ENCODE measurements at regions not wholly inside any gene's neighbourhood (a gene's known extent, or its start where the extent isn't known, plus 50 kb on each side); places are given as distances from the start of the nearest gene placed in this dataset.
A peak's percentile ranks its signal among the peaks of the same experiment; 100 is the strongest.
"Not testable (repeated sequence)": the region's sequence is repeated elsewhere in the genome, so short reads cannot be mapped to it uniquely, and the experiment has no call there.

- DNase-seq, result no peak
Observed at GRCh38 chr6:138666636-138667035, 106.9 kb upstream of the CCDC28A start.

- DNase-seq, result no peak
Observed at GRCh38 chr6:138667408-138667807, 106.2 kb upstream of the CCDC28A start.

DNA sequence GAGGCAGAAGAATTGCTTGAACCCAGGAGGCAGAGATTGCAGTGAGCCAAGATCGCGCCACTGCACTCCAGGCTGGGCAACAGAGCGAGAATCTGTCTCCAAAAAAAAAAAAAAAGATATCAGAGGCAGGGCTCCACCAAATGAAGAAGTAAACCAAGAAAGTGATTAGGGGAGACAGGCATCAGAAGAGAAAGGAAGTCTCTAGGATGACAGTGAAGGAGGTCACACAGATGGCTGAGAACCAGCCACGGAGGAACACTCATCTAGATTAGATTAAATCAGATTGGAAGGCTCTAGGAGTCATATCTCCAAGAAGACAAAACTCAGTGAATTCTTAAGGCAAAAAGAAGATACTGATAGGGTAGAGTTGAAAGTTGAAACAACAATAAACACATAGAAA is 102.2 kb upstream of the CCDC28A start:
- no peak for DNase-seq

GRCh38 chr6:138673346-138674014 is 100.1 kb upstream of the CCDC28A start:
- peak; percentile 78 to 87 for DNase-seq

DNA sequence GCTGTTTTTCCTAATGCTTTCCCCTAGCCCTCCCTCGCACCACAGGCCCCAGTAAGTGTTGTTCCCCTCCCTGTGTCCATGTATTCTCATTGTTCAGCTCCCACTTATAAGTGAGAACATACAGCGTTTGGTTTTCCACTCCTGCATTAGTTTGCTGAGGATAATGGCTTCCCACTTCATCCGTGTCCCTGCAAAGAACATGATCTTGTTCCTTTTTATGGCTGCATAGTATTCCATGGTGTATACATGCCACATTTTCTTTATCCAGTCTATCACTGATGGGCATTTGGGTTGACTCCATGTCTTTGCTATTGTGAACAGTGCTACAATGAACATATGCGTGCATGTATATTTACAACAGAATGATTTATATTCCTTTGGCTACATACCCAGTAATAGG is 99.1 kb upstream of the CCDC28A start:
- not testable (repeated sequence) for DNase-seq

GRCh38 chr6:138677538-138677937 is 96.0 kb upstream of the CCDC28A start:
- no peak for DNase-seq

DNA sequence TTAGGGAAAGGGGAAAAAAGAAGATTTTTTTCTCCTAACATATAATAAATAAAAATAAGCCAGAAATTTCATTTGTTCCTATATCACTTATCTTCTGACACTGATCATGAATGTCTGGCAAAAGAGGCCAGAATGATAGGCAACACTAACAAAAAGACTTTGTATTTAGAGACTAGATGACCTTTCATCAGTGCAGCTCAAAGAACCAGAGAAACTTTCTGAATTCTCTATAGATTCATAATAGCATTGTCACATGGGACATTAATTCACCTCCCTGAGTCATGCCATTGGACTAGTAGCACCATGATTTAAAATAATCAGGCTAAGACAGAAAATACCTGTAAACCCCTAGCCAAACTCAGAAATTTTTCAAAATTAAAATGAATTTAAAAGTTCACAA is 95.4 kb upstream of the CCDC28A start:
- DNase-seq, result no peak

DNA sequence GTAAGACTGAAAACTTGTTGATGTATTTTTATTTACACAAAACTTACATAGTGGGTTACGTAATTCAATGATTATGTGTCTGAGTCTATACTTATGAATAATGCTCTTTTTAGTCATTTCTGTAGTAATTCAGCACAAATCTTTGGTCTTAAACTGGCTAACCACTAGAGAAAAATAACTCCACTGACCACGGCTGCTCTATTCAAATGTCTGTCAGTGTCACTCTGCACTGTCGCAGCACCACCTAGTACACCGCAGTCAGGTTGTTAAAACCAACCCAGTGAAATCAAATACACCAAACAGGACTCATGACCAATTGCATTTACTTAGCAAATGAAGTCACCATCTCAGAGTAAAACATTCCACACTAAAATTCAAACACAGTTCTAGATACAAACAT is 93.5 kb upstream of the CCDC28A start:
- no peak for DNase-seq

DNA sequence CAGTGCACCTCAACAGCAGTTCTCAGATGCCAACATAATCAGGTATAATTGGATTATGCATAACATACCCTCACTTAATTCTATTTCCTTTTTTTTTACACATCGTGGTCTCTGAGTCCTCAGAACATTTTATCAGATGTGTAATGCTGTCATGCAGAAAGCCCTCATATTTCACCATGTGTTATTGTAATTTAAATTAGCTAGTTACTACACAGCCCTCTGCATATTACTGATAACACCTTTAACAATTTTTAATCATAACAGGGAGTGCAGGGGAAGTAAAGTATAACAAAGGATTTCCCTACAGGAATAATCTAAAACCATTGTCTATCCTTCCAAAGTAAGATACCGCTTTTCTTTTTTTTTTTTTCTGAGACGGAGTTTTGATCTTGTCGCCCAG is 91.9 kb upstream of the CCDC28A start:
- no peak for DNase-seq

GRCh38 chr6:138682704-138683527 is 90.7 kb upstream of the CCDC28A start:
- DNase-seq, result no peak

DNA sequence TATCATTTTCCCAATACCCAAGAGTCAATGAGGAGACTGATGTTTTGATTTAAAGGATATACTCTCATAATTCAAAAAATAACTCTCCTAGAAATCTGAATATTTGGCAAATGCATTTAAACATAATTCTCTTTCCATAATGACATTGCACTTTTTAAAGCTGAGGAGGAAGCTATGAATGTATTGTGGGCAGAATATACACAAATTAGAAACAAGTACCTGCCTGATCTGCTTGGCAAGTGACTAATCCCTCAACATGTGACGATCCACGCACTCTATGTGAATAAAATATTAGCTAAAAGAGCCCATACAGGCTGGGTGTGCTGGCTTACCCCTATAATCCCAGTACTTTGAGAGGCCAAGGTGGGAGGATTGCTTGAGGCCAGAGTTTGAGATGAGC is 88.3 kb upstream of the CCDC28A start:
- DNase-seq, result peak in 1 of 2 experiments; percentile 12

DNA sequence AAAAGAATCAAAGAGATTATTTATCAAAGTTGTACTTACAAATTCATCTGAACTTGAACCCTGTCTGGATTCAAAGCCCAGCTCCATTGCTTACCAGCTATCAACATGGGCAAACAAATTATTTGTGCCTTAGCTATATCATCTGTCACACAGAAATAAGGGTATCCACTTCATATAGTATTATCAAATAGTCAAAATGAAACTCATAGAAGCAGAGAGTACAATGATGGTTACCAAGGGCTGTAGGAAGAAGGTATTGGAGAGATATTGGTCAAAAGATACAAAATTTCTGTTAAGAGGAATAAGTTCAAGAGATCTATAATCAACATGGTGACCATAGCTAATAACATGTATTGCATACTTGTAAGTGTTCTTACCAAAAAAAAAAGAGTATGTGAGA is 87.8 kb upstream of the CCDC28A start:
- no peak for DNase-seq

DNA sequence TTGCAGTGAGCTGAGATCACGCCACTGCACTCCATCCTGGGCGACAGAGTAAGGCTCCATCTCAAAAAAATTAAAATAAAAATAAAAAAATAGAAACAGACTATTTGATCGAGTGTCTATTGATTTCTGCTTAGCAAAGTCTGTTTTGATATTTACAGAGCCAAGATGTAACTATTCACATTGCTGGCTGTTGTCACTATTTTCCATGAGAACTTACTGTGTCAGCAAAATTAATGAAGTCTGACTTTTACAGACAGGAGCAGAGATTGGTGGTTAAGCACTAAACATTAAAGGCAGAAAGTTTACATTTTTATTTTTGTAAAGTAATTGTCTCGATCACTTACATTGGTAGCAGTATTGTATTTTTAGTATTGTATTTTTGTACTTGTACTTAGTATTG is 85.0 kb upstream of the CCDC28A start:
- DNase-seq, result no peak

DNA sequence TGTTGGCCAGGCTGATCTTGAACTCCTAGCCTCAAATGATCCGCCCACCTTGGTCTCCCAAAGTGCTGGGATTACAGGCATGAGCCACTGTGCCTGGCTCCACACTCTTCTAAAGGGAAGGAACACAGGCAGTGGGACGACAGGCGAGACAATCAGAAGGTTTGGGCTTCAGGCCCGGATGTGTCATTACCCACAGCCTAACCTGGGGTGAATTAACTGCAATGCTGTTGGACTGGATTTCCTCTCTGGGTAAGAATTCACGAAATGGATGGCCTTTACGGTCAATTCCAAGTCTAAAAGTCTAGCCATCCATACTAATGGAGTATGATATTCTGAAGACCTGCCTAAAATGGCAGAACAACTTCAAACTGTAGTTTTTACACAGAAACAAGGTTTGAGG is 83.7 kb upstream of the CCDC28A start:
- DNase-seq, result no peak

GRCh38 chr6:138690975-138691594 is 82.5 kb upstream of the CCDC28A start:
- DNase-seq, result no peak

GRCh38 chr6:138691595-138692057 is 81.9 kb upstream of the CCDC28A start:
- no peak for DNase-seq

- DNase-seq, result peak; percentile 39 to 65
Observed at GRCh38 chr6:138692058-138692977, 81.3 kb upstream of the CCDC28A start.

GRCh38 chr6:138692978-138693909 is 80.3 kb upstream of the CCDC28A start:
- peak; percentile 50 to 63 for DNase-seq

DNA sequence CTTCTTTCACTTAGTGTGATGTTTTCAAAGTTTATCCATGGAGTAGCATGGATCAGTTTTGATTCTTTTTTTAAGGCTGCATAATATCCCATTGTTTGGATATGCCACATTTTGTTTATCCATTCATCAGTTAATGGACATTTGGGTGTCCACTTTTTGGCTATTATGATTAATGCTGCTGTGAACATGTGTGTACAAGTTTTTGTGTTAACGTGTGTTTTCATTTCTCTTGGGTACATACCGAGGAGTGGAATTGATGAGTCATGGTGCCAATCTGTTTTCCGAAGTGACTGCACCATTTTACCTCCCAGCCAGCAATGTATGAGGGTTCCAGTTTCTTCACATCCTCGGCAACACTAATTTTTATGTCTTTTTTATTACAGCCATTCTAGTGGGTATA is 78.4 kb upstream of the CCDC28A start:
- no peak for DNase-seq

DNA sequence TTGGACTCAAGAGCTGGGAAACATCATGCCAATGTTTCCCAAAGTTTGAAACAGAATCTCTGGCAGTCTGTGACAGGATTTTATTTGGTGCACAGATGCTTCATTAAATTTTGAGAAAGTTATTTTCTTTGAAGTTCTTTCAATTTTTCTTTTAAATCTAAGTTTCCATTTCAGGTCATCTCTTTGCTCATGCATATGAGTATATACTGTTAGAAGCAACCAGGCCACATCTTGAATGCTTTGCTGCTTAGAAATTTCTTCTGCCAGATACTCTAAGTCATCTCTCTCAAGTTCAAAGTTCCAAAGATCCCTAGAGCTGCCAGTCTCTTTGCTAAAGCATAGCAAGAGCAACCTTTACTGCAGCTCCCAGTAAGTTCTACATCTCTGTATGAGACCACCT is 59.1 kb upstream of the CCDC28A start:
- DNase-seq, result no peak

- DNase-seq, result no peak
Observed at GRCh38 chr6:138716013-138716412, 57.6 kb upstream of the CCDC28A start.
